ENCODE measurements at regions not wholly inside any gene's neighbourhood (a gene's known extent, or its start where the extent isn't known, plus 50 kb on each side); places are given as distances from the start of the nearest gene placed in this dataset.

DNA sequence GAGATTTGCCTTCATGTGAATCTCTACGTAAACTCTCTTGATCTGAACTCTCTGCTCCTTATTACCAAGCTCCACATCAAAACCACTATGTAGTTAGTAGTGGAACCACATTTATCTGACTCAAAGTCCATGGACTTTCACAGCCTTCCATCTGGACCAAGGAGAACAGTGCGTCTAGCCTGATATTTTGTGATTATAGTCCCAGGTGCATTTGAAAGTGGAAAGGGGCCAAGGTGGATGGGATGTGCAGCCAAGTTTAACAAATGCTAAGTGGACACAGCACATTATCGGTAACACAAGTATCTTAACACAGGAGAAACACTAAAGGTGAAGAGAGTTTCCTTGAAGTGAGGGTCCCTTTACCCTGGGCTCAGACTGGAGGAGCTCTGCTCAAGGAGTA lies 281.2 kb upstream of the SGK1 start (continued):
- TF ChIP-seq ERF (CRISPR knock-in tag; IDR thresholded peaks at IDR 0.05) (no peak), ZNF589 (CRISPR knock-in tag; IDR thresholded peaks at IDR 0.05; ENCODE audit: low read depth) (no peak)

DNA sequence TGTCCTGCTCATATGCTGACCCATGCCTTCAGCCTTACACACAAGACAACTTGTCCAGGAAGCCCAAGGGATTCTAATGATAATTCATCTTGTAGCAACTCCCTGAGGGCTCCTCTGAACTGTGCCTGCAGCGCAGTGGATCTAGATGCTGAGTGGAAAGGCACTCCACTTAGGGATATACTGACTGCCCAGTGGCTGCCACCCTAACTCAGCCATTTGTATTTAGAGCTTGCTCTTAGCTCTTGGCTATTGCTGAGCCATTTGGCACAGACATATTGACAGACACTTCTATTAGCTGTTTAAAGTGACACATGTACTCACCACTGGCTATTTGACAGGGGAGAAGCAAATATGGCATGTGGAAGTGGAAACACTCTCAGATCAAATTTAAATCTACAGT lies 278.3 kb upstream of the SGK1 start:
- H3K79me2 ChIP-seq (ENCODE audit: control insufficient read depth, insufficient read depth, low read length): no peaks in the 10 kb centered on the region
- POLR2A ChIA-PET: no interaction called here
- BruUV-seq (replicated peaks): no TSS peak
- no peak overlapping the region for H3K4me2 ChIP-seq (ENCODE audit: insufficient read depth, low read length)
- H2AFZ ChIP-seq (ENCODE audit: low read depth, low read length): no peak overlapping the region
- H3K27me3 ChIP-seq (ENCODE audit: control insufficient read depth in 2 of 2, insufficient read depth in 2 of 2, low read length in 2 of 2): no peaks in the 10 kb centered on the region
- no peak for ATAC-seq
- no peaks in the 10 kb centered on the region for H3K9me3 ChIP-seq (replicated peaks; ENCODE audit: control insufficient read depth, insufficient read depth, low read depth, low read length)
- no peak overlapping the region for H3K27ac ChIP-seq (ENCODE audit: extremely low read depth, low read depth, low read length)
- H3K4me1 ChIP-seq (replicated peaks in 1 of 2; ENCODE audit: control insufficient read depth in 2 of 2, insufficient read depth in 2 of 2, low read length in 2 of 2): peaks cover 0 to 2% of the 10 kb centered on the region in 2 experiments; a peak in 1 of 5 replicates
- no peak for FAIRE-seq
- intact Hi-C loops (cut with micrococcal nuclease): no loop called here
- H3K4me3 ChIP-seq: no peak overlapping the region
- CTCF ChIA-PET (ENCODE audit: low intra/inter-chr PET ratio): no interaction called here
- 20% methylated on average over 1 of the region's 1 CpG for WGBS (ENCODE audit: insufficient coverage, low coverage, missing lambda C conversion rate)
- no peak overlapping the region for H3K9ac ChIP-seq (ENCODE audit: insufficient read depth in 1 of 2, low read depth in 2 of 2, low read length in 2 of 2)
- in situ Hi-C loops (cut with MboI): no loop called here
- H4K20me1 ChIP-seq (replicated peaks; ENCODE audit: control insufficient read depth, insufficient read depth, low read length): no peaks in the 10 kb centered on the region
- H3K36me3 ChIP-seq (ENCODE audit: control insufficient read depth, insufficient read depth, low read length): no peaks in the 10 kb centered on the region
- DNase-seq (ENCODE audit: extremely low read depth in 1 of 4, low spot score in 3 of 4): no peak
- TF ChIP-seq ZNF592 (IDR thresholded peaks at IDR 0.05): no peak
- no peak for TF ChIP-seq ARHGAP35 (IDR thresholded peaks at IDR 0.05; ENCODE audit: partially characterized antibody)
- no peak for TF ChIP-seq ZNF707 (CRISPR knock-in tag; conservative IDR thresholded peaks at IDR 0.05)
- no peak for TF ChIP-seq ZNF444 (CRISPR knock-in tag; IDR thresholded peaks at IDR 0.05)
- TF ChIP-seq PHF21A (IDR thresholded peaks at IDR 0.05; ENCODE audit: borderline replicate concordance, low read depth): no peak
- TF ChIP-seq ZNF140 (CRISPR knock-in tag; IDR thresholded peaks at IDR 0.05): no peak
- TF ChIP-seq ZNF143 (CRISPR knock-in tag; IDR thresholded peaks at IDR 0.05): no peak
- no peak for TF ChIP-seq TAF7 (tag; IDR thresholded peaks at IDR 0.05)
- TF ChIP-seq, protein P1, sequence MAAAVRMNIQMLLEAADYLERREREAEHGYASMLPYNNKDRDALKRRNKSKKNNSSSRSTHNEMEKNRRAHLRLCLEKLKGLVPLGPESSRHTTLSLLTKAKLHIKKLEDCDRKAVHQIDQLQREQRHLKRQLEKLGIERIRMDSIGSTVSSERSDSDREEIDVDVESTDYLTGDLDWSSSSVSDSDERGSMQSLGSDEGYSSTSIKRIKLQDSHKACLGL (CRISPR knock-in tag; IDR thresholded peaks at IDR 0.05; ENCODE audit: borderline replicate concordance, poor library complexity, severe bottlenecking): no peak
- no peak for TF ChIP-seq EZH2 (IDR thresholded peaks at IDR 0.05; ENCODE audit: borderline replicate concordance, low read depth, low read length)
- no peak for TF ChIP-seq CBX5 (IDR thresholded peaks at IDR 0.05; ENCODE audit: borderline replicate concordance, low read depth)
- TF ChIP-seq CHCHD3 (CRISPR knock-in tag; IDR thresholded peaks at IDR 0.05): no peak
- TF ChIP-seq FOSL1 (tag; conservative IDR thresholded peaks at IDR 0.05): no peak
- no peak for TF ChIP-seq CHD1 (IDR thresholded peaks at IDR 0.05; ENCODE audit: low read length)
- no peak for TF ChIP-seq POLR2H (tag; IDR thresholded peaks at IDR 0.05; ENCODE audit: low read depth)
- no peak for TF ChIP-seq ARID1B (IDR thresholded peaks at IDR 0.05)
- no peak for TF ChIP-seq SPI1 (IDR thresholded peaks at IDR 0.05; ENCODE audit: borderline replicate concordance, low read depth, low read length)
- no peaks in the 10 kb centered on the region for H3K9me1 ChIP-seq (ENCODE audit: control insufficient read depth, insufficient read depth, low read length)
